Endodermal cell (in vitro differentiated cells): ENCODE measurements at regions not wholly inside any gene's neighbourhood (a gene's known extent, or its start where the extent isn't known, plus 50 kb on each side); places are given as distances from the start of the nearest gene placed in this dataset.

Experiments
- DNase-seq: peaks from one replicate; pipeline ENCODE4 v3.0.0-alpha.2; 2017
- H3K27ac ChIP-seq: 2 replicates; pipeline ENCODE4 v1.5.1; 2013; ENCODE audit warnings: mild to moderate bottlenecking, low read depth, low read length, moderate library complexity
- H3K27me3 ChIP-seq: 2 replicates; pipeline ENCODE4 v1.6.1; 2013; ENCODE audit warnings: mild to moderate bottlenecking, low read length, moderate library complexity; ENCODE audit not compliant: insufficient read depth, control insufficient read depth, poor library complexity, severe bottlenecking
- H3K36me3 ChIP-seq: 2 replicates; pipeline ENCODE4 v1.7.0; 2013; ENCODE audit warnings: mild to moderate bottlenecking, low read length, moderate library complexity; ENCODE audit not compliant: control insufficient read depth, insufficient read depth
- H3K4me1 ChIP-seq: one replicate; pipeline ENCODE4 v1.7.0; 2013; ENCODE audit warnings: low read length; ENCODE audit not compliant: control insufficient read depth, insufficient read depth
- H3K4me3 ChIP-seq: 2 replicates; pipeline ENCODE4 v1.5.1; 2013; ENCODE audit warnings: mild to moderate bottlenecking, low read length, moderate library complexity
- H3K9ac ChIP-seq: 2 replicates; pipeline ENCODE4 v1.6.1; 2013; ENCODE audit warnings: mild to moderate bottlenecking, low read length, moderate library complexity; ENCODE audit not compliant: poor library complexity, severe bottlenecking; ENCODE audit errors: extremely low read depth
- H3K9me3 ChIP-seq: 2 replicates; pipeline ENCODE4 v1.6.1; 2013; ENCODE audit warnings: mild to moderate bottlenecking, low read length, moderate library complexity; ENCODE audit not compliant: control insufficient read depth
- H3K27ac Mint-ChIP-seq: 2 replicates; pipeline ENCODE4 v1.8.0; 2020; ENCODE audit warnings: mixed read lengths
- H3K27me3 Mint-ChIP-seq: 2 replicates; pipeline ENCODE4 v1.8.0; 2021; ENCODE audit warnings: mild to moderate bottlenecking, mixed read lengths; ENCODE audit not compliant: insufficient read depth
- H3K36me3 Mint-ChIP-seq: 2 replicates; pipeline ENCODE4 v1.8.0; 2020; ENCODE audit warnings: low read depth, mixed read lengths
- H3K4me1 Mint-ChIP-seq: 2 replicates; pipeline ENCODE4 v1.8.0; 2020; ENCODE audit warnings: mixed read lengths
- H3K4me3 Mint-ChIP-seq: 2 replicates; pipeline ENCODE4 v1.8.0; 2020; ENCODE audit warnings: mild to moderate bottlenecking, moderate library complexity, mixed read lengths
- H3K9me3 Mint-ChIP-seq: 2 replicates; pipeline ENCODE4 v1.8.0; 2020; ENCODE audit warnings: mild to moderate bottlenecking, mixed read lengths
- WGBS, 2 experiments: methylation state at CpG; one replicate each; pipeline versions ENCODE4 v1.1.5 to v1.1.7; 2013; ENCODE audit warnings: missing lambda C conversion rate in 2 of 2, mixed read lengths in 1 of 2; ENCODE audit not compliant: insufficient coverage in 1 of 2, insufficient read length in 1 of 2; 5-methylcytosine and 5-hydroxymethylcytosine counted together
- TF ChIP-seq, protein P1 (sequence below): fragments of 200-600 bp; sonication (generic); conservative IDR thresholded peaks from 2 replicates; pipeline ENCODE4 v1.5.0; 2021; ENCODE audit warnings: antibody characterized with exemption, mild to moderate bottlenecking

GRCh38 chr11:70682760-70683159 is 284.4 kb downstream of the CTTN start:
- Histone ChIP-seq H3K4me3 (no peak overlapping the region), H3K9me3 (no peaks in the 10 kb centered on the region), H3K4me1 (no peaks in the 10 kb centered on the region), H3K27me3 (no peaks in the 10 kb centered on the region), H3K36me3 (no peaks in the 10 kb centered on the region), H3K9ac (no peak overlapping the region), H3K27ac (no peak overlapping the region)
- Mint-ChIP-seq H3K9me3 (no peaks in the 10 kb centered on the region), H3K36me3 (no peaks in the 10 kb centered on the region), H3K27me3 (no peaks in the 10 kb centered on the region), H3K4me3 (no peak overlapping the region), H3K27ac (no peak overlapping the region), H3K4me1 (peaks cover 7% of the 10 kb centered on the region)
- 96% methylated on average over 10 to 12 of the region's 12 CpGs for WGBS, 2 experiments
- DNase-seq = no peak
- TF ChIP-seq, protein P1, sequence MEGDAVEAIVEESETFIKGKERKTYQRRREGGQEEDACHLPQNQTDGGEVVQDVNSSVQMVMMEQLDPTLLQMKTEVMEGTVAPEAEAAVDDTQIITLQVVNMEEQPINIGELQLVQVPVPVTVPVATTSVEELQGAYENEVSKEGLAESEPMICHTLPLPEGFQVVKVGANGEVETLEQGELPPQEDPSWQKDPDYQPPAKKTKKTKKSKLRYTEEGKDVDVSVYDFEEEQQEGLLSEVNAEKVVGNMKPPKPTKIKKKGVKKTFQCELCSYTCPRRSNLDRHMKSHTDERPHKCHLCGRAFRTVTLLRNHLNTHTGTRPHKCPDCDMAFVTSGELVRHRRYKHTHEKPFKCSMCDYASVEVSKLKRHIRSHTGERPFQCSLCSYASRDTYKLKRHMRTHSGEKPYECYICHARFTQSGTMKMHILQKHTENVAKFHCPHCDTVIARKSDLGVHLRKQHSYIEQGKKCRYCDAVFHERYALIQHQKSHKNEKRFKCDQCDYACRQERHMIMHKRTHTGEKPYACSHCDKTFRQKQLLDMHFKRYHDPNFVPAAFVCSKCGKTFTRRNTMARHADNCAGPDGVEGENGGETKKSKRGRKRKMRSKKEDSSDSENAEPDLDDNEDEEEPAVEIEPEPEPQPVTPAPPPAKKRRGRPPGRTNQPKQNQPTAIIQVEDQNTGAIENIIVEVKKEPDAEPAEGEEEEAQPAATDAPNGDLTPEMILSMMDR = no peak

DNA sequence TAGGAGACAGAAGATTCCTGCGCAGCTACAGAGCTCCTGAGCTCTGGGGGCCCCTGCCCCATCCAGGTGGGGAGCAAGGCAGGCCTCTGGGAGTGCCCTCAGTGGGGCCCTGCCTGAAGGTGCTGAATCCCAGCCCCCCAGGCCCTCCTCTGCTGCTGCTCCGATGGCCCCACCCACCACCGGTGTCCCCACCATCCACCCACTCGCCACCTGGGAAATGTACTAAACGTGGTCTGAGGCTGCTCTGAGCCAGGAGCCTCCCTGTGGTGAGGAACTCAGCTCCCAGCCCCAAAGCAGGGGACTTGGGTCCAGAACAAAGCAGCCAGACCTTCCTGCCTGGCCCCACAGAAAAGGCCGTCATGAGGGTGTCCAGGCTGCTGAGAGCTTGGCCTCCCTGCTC is 289.4 kb downstream of the CTTN start:
- no peaks in the 10 kb centered on the region for H3K27me3 ChIP-seq
- H3K36me3 ChIP-seq = no peaks in the 10 kb centered on the region
- no peak overlapping the region for H3K27ac ChIP-seq
- H3K4me3 ChIP-seq = no peak overlapping the region
- H3K4me1 ChIP-seq = no peaks in the 10 kb centered on the region
- 78 to 87% methylated on average over 4 to 6 of the region's 6 CpGs for WGBS, 2 experiments
- Mint-ChIP-seq H3K4me3 (no peak overlapping the region), H3K4me1 (no peaks in the 10 kb centered on the region), H3K36me3 (peaks cover 9% of the 10 kb centered on the region), H3K27ac (no peak overlapping the region), H3K9me3 (no peaks in the 10 kb centered on the region), H3K27me3 (no peaks in the 10 kb centered on the region)
- TF ChIP-seq, protein P1 = no peak
- no peak for DNase-seq
- H3K9ac ChIP-seq = no peak overlapping the region
- H3K9me3 ChIP-seq = no peaks in the 10 kb centered on the region

GRCh38 chr11:70688142-70688541 is 289.8 kb downstream of the CTTN start:
- no peaks in the 10 kb centered on the region for H3K4me1 Mint-ChIP-seq
- TF ChIP-seq, protein P1 = no peak
- H3K27ac ChIP-seq = no peak overlapping the region
- no peak overlapping the region for H3K9ac ChIP-seq
- H3K4me1 ChIP-seq = no peaks in the 10 kb centered on the region
- no peaks in the 10 kb centered on the region for H3K9me3 Mint-ChIP-seq
- no peaks in the 10 kb centered on the region for H3K27me3 Mint-ChIP-seq
- H3K36me3 Mint-ChIP-seq = peaks cover 9% of the 10 kb centered on the region
- no peak overlapping the region for H3K27ac Mint-ChIP-seq
- no peaks in the 10 kb centered on the region for H3K36me3 ChIP-seq
- no peaks in the 10 kb centered on the region for H3K27me3 ChIP-seq
- DNase-seq = no peak
- H3K4me3 Mint-ChIP-seq = no peak overlapping the region
- 94 to 95% methylated on average over 3 to 8 of the region's 8 CpGs for WGBS, 2 experiments
- H3K4me3 ChIP-seq = no peak overlapping the region
- H3K9me3 ChIP-seq = no peaks in the 10 kb centered on the region
